Activated naive CD8-positive, alpha-beta T cell (primary cell): ENCODE measurements at regions not wholly inside any gene's neighbourhood (a gene's known extent, or its start where the extent isn't known, plus 50 kb on each side); places are given as distances from the start of the nearest gene placed in this dataset.

Experiments
- H3K27ac Mint-ChIP-seq: one replicate; pipeline ENCODE4 v1.8.0; 2021; ENCODE audit warnings: mixed read lengths
- H3K27me3 Mint-ChIP-seq: one replicate; pipeline ENCODE4 v1.8.0; 2021; ENCODE audit warnings: mixed read lengths
- H3K36me3 Mint-ChIP-seq: one replicate; pipeline ENCODE4 v1.8.0; 2021; ENCODE audit warnings: mixed read lengths
- H3K4me1 Mint-ChIP-seq: one replicate; pipeline ENCODE4 v1.8.0; 2021; ENCODE audit warnings: low read depth, mixed read lengths
- H3K4me3 Mint-ChIP-seq: one replicate; pipeline ENCODE4 v1.8.0; 2021; ENCODE audit warnings: mild to moderate bottlenecking, mixed read lengths
- H3K9me3 Mint-ChIP-seq: one replicate; pipeline ENCODE4 v1.8.0; 2021; ENCODE audit warnings: low read depth, mixed read lengths

DNA sequence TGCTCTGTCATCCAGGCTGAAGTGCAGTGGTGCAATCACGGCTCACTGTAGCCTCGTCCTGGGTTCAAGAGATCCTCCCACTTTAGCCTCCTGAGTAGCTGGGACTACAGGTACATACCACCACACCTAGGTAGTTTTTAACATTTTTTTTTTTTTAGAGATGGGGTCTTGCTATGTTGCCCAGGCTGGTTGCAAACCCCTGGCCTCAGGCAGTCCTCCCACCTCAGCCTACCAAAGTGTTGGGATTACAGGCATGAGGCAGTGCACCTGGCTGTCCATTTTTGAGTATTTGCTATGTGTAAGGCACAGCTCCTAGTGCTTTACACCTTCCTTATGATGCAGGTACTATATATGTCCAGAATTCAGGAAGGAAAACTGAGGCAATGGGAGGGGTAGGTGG is 138.8 kb upstream of the ZNF536 start:
- Mint-ChIP-seq H3K9me3 (no peaks in the 10 kb centered on the region), H3K4me1 (peaks cover 4% of the 10 kb centered on the region), H3K27me3 (peaks cover 35% of the 10 kb centered on the region), H3K4me3 (no peak overlapping the region), H3K27ac (no peak overlapping the region), H3K36me3 (no peaks in the 10 kb centered on the region)

- Mint-ChIP-seq H3K4me3 (no peak overlapping the region), H3K27me3 (peaks cover 24% of the 10 kb centered on the region), H3K4me1 (no peaks in the 10 kb centered on the region), H3K36me3 (no peaks in the 10 kb centered on the region), H3K27ac (no peak overlapping the region), H3K9me3 (no peaks in the 10 kb centered on the region)
Measured at GRCh38 chr19:30235946-30236345, 136.2 kb upstream of the ZNF536 start.

GRCh38 chr19:30236587-30236986 is 135.6 kb upstream of the ZNF536 start:
- Mint-ChIP-seq H3K4me1 (no peaks in the 10 kb centered on the region), H3K27ac (no peak overlapping the region), H3K27me3 (peaks cover 21% of the 10 kb centered on the region), H3K9me3 (no peaks in the 10 kb centered on the region), H3K36me3 (no peaks in the 10 kb centered on the region), H3K4me3 (no peak overlapping the region)

- H3K27me3 Mint-ChIP-seq: peaks cover 18% of the 10 kb centered on the region
- no peaks in the 10 kb centered on the region for H3K9me3 Mint-ChIP-seq
- H3K36me3 Mint-ChIP-seq: no peaks in the 10 kb centered on the region
- H3K4me1 Mint-ChIP-seq: no peaks in the 10 kb centered on the region
- no peak overlapping the region for H3K4me3 Mint-ChIP-seq
- H3K27ac Mint-ChIP-seq: no peak overlapping the region
Measured at GRCh38 chr19:30237140-30237539, 135.0 kb upstream of the ZNF536 start.

DNA sequence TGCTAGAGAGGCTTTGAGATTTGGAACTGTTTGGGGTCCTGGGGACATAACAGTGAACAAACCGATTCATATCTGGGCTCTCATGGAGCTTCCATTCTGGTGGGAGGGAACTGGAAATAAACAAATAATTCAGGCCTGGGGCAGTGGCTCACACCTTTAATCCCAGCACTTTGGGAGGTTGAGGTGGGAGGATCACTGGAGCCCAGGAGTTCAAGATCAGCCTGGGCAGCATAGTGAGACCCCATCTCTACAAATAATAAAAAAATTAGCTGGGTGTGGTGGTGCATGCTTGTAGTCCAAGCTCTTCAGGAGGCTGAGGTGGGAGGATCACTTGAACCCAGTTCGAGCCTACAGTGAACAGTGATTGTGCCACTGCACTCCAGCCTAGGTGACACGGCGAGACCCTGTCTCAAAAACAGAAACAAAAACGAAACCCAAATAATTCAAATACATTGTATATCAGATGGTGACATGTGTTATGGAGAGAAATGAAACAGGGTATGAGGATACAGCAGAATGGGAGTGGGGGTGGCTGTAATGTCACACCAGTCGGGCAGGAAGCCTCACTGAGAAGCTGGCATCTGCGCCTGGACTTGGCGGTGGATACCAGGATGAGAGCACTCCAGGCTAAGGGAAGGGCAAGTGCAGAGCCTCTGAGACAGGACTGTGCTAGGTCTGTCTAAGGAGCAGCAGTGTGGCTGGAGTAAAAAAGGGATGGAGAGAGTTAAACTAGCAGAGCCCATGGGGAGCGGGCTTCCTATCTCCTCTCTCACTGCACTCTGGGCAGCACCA is 131.1 kb upstream of the ZNF536 start:
- Mint-ChIP-seq H3K9me3 (no peaks in the 10 kb centered on the region), H3K36me3 (no peaks in the 10 kb centered on the region), H3K4me3 (no peak overlapping the region), H3K27me3 (peaks cover 15% of the 10 kb centered on the region), H3K27ac (no peak overlapping the region), H3K4me1 (no peaks in the 10 kb centered on the region)

- H3K4me3 Mint-ChIP-seq: no peak overlapping the region
- no peak overlapping the region for H3K27ac Mint-ChIP-seq
- peaks cover 14% of the 10 kb centered on the region for H3K27me3 Mint-ChIP-seq
- no peaks in the 10 kb centered on the region for H3K9me3 Mint-ChIP-seq
- no peaks in the 10 kb centered on the region for H3K4me1 Mint-ChIP-seq
- no peaks in the 10 kb centered on the region for H3K36me3 Mint-ChIP-seq
Measured at GRCh38 chr19:30244533-30244932, 127.7 kb upstream of the ZNF536 start.

GRCh38 chr19:30245401-30246039 is 126.7 kb upstream of the ZNF536 start:
- Mint-ChIP-seq H3K27me3 (peaks cover 16% of the 10 kb centered on the region), H3K27ac (no peak overlapping the region), H3K36me3 (no peaks in the 10 kb centered on the region), H3K4me1 (no peaks in the 10 kb centered on the region), H3K9me3 (no peaks in the 10 kb centered on the region), H3K4me3 (no peak overlapping the region)

GRCh38 chr19:30249911-30250310 is 122.3 kb upstream of the ZNF536 start:
- H3K9me3 Mint-ChIP-seq: no peaks in the 10 kb centered on the region
- H3K27ac Mint-ChIP-seq: no peak overlapping the region
- peaks cover 31% of the 10 kb centered on the region for H3K27me3 Mint-ChIP-seq
- no peaks in the 10 kb centered on the region for H3K36me3 Mint-ChIP-seq
- no peaks in the 10 kb centered on the region for H3K4me1 Mint-ChIP-seq
- H3K4me3 Mint-ChIP-seq: no peak overlapping the region

GRCh38 chr19:30252214-30252613 is 120.0 kb upstream of the ZNF536 start:
- H3K36me3 Mint-ChIP-seq: no peaks in the 10 kb centered on the region
- H3K4me1 Mint-ChIP-seq: no peaks in the 10 kb centered on the region
- peaks cover 45% of the 10 kb centered on the region for H3K27me3 Mint-ChIP-seq
- H3K9me3 Mint-ChIP-seq: no peaks in the 10 kb centered on the region
- H3K27ac Mint-ChIP-seq: no peak overlapping the region
- no peak overlapping the region for H3K4me3 Mint-ChIP-seq

GRCh38 chr19:30253581-30253996 is 118.6 kb upstream of the ZNF536 start:
- Mint-ChIP-seq H3K4me3 (no peak overlapping the region), H3K9me3 (no peaks in the 10 kb centered on the region), H3K27ac (no peak overlapping the region), H3K36me3 (no peaks in the 10 kb centered on the region), H3K4me1 (no peaks in the 10 kb centered on the region), H3K27me3 (peaks cover 47% of the 10 kb centered on the region)

DNA sequence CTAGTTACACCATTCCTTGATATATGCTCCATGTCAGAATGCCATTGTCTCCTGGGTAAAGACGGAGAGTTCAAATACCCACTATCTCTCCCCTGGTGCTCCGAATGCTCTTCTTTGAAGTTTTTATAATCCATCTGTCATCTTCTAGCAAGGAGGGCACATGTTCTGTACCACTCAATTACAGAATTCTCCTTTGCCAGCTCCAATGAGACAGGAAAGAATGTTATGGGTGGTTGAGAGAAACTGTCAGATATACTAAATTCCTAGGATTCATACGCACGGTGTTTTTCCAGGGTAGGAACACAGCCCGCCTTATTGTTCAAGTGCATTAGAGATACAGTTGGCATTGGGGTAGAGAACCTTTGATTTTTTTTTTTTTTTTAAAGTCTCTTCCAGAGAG is 118.0 kb upstream of the ZNF536 start:
- H3K36me3 Mint-ChIP-seq: no peaks in the 10 kb centered on the region
- H3K27me3 Mint-ChIP-seq: peaks cover 45% of the 10 kb centered on the region
- H3K4me3 Mint-ChIP-seq: no peak overlapping the region

DNA sequence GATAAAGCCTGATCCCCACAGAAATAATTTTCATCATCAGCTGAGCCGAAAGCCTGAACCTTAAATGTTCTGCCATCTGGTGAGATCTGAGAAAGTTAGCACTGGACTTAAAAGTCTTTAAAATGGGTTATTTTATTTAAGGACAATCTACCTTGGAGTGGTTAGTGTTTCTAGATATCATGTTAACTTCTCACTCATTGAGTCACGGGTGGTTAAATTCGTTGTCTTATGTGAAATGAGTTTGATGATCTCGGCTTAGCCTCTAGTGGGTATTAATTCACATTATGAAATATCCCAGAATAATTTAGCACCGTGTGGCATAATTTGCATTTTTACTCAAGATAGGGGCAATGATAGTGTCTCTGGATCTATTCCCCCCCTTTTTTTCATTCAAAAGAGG is 117.4 kb upstream of the ZNF536 start:
- Mint-ChIP-seq H3K9me3 (no peaks in the 10 kb centered on the region), H3K36me3 (no peaks in the 10 kb centered on the region), H3K27me3 (peaks cover 45% of the 10 kb centered on the region), H3K27ac (no peak overlapping the region), H3K4me3 (no peak overlapping the region), H3K4me1 (no peaks in the 10 kb centered on the region)

More for the DNA sequence above, 118.0 kb upstream of the ZNF536 start:
- Mint-ChIP-seq H3K9me3 (no peaks in the 10 kb centered on the region), H3K4me1 (no peaks in the 10 kb centered on the region), H3K27ac (no peak overlapping the region)

GRCh38 chr19:30255791-30256495 is 116.2 kb upstream of the ZNF536 start:
- Mint-ChIP-seq H3K4me1 (no peaks in the 10 kb centered on the region), H3K27me3 (peaks cover 44% of the 10 kb centered on the region), H3K27ac (no peak overlapping the region), H3K4me3 (no peak overlapping the region), H3K36me3 (peaks cover 3% of the 10 kb centered on the region), H3K9me3 (no peaks in the 10 kb centered on the region)

GRCh38 chr19:30256496-30256850 is 115.7 kb upstream of the ZNF536 start:
- no peak overlapping the region for H3K4me3 Mint-ChIP-seq

GRCh38 chr19:30263830-30264381 is 108.3 kb upstream of the ZNF536 start:
- Mint-ChIP-seq H3K27me3 (peaks cover 13% of the 10 kb centered on the region), H3K27ac (no peak overlapping the region), H3K9me3 (no peaks in the 10 kb centered on the region), H3K4me3 (no peak overlapping the region), H3K36me3 (peaks cover 3% of the 10 kb centered on the region), H3K4me1 (no peaks in the 10 kb centered on the region)

More at GRCh38 chr19:30256496-30256850, 115.7 kb upstream of the ZNF536 start:
- Mint-ChIP-seq H3K27ac (no peak overlapping the region), H3K4me1 (no peaks in the 10 kb centered on the region), H3K27me3 (peaks cover 44% of the 10 kb centered on the region), H3K36me3 (peaks cover 3% of the 10 kb centered on the region), H3K9me3 (no peaks in the 10 kb centered on the region)
